Testis (tissue), 2 donors: ENCODE measurements at regions not wholly inside any gene's neighbourhood (a gene's known extent, or its start where the extent isn't known, plus 50 kb on each side); places are given as distances from the start of the nearest gene placed in this dataset.
A peak's percentile ranks its signal among the peaks of the same experiment; 100 is the strongest.

Source experiments
- DNase-seq: peaks from one replicate; pipeline ENCODE4 v3.0.0-alpha.2; 2019
- H3K27ac ChIP-seq, 2 donors: fragments of 200-600 bp; sonication (generic); one replicate each; pipeline ENCODE4 v1.5.1; 2019
- H3K27me3 ChIP-seq: fragments of 200-600 bp; sonication (generic); one replicate; pipeline ENCODE4 v1.5.1; 2019
- H3K36me3 ChIP-seq: fragments of 200-600 bp; sonication (generic); one replicate; pipeline ENCODE4 v1.5.1; 2017; ENCODE audit warnings: low read depth; ENCODE audit errors: missing control alignments
- H3K4me1 ChIP-seq: fragments of 200-600 bp; sonication (generic); one replicate; pipeline ENCODE4 v1.5.1; 2019
- H3K4me3 ChIP-seq, 2 donors: fragments of 200-600 bp; sonication (generic); one replicate each; pipeline ENCODE4 v1.5.1; 2017 to 2019
- H3K9me3 ChIP-seq: fragments of 200-600 bp; sonication (generic); one replicate; pipeline ENCODE4 v1.5.1; 2017
- CTCF ChIP-seq, 3 experiments: fragments of 450-650 bp in 2 of 3; fragments of 200-600 bp in 1 of 3; sonication (generic) in 1 of 3; IDR thresholded peaks; one replicate each; pipeline ENCODE4 v1.5.1; 2016 to 2019; ENCODE audit warnings: antibody characterized with exemption in 3 of 3, mild to moderate bottlenecking in 2 of 3, moderate library complexity in 1 of 3
- POLR2A ChIP-seq: fragments of 450-650 bp; IDR thresholded peaks from one replicate; pipeline ENCODE4 v1.6.1; 2017; ENCODE audit warnings: antibody characterized with exemption, mild to moderate bottlenecking, moderate library complexity
- WGBS, 2 donors: methylation state at CpG; one replicate each; pipeline ENCODE4 v1.1.5; 2018; 5-methylcytosine and 5-hydroxymethylcytosine counted together
- intact Hi-C: fragments of 100-400 bp; cut with DNase I; formaldehyde crosslinking; loops from one replicate; pipeline ENCODE4 v1.15.1; 2023; ENCODE audit warnings: low total_unique reads

GRCh38 chr12:58576081-58576480 is 344.2 kb downstream of the LRIG3 start:
- Histone ChIP-seq H3K27me3 (no peaks in the 10 kb centered on the region), H3K4me1 (no peaks in the 10 kb centered on the region), H3K4me3 (no peak overlapping the region), H3K27ac (no peak overlapping the region), H3K36me3 (no peaks in the 10 kb centered on the region), H3K9me3 (no peaks in the 10 kb centered on the region)
- intact Hi-C loops = no loop called here
- 72 to 75% methylated on average over 5 of the region's 5 CpGs for WGBS, 2 donors
- DNase-seq = no peak
- TF ChIP-seq POLR2A (no peak), CTCF (IDR thresholded peaks at IDR 0.05) (no peak)

DNA sequence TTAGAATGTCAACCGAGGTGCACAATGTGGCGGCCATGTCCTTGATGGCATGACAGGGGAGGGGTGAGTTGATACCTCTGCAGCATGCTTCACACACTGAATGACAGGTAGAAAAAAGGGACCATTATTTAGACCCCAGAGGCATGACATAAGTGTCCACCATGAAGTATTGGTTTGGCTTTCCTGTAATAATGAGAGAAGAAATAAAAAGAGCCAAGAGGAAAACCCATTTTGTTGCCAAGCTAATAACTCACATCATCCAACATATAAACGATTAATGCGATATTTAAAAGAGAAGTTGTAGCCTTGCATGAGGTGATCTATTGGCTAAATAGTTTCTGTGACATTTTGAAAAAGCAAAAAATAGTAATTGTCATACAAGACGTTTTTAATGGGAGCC is 343.4 kb downstream of the LRIG3 start:
- 78 to 81% methylated on average over 5 of the region's 5 CpGs for WGBS, 2 donors
- TF ChIP-seq POLR2A (no peak), CTCF (IDR thresholded peaks at IDR 0.05) (no peak)
- no peak overlapping the region for H3K27ac ChIP-seq

GRCh38 chr12:58580095-58580494 is 340.2 kb downstream of the LRIG3 start:
- Histone ChIP-seq H3K4me1 (no peaks in the 10 kb centered on the region), H3K27me3 (no peaks in the 10 kb centered on the region), H3K4me3 (no peak overlapping the region), H3K9me3 (no peaks in the 10 kb centered on the region), H3K27ac (no peak overlapping the region), H3K36me3 (no peaks in the 10 kb centered on the region)
- 93 to 95% methylated on average over 3 of the region's 3 CpGs for WGBS, 2 donors
- intact Hi-C loops = no loop called here
- no peak for TF ChIP-seq POLR2A
- no peak for TF ChIP-seq CTCF (IDR thresholded peaks at IDR 0.05)
- no peak for DNase-seq

More for the DNA sequence above, 343.4 kb downstream of the LRIG3 start:
- intact Hi-C loops = no loop called here
- no peaks in the 10 kb centered on the region for H3K36me3 ChIP-seq
- no peaks in the 10 kb centered on the region for H3K9me3 ChIP-seq
- H3K4me1 ChIP-seq = no peaks in the 10 kb centered on the region
- no peak overlapping the region for H3K4me3 ChIP-seq
- DNase-seq = no peak
- no peaks in the 10 kb centered on the region for H3K27me3 ChIP-seq

DNA sequence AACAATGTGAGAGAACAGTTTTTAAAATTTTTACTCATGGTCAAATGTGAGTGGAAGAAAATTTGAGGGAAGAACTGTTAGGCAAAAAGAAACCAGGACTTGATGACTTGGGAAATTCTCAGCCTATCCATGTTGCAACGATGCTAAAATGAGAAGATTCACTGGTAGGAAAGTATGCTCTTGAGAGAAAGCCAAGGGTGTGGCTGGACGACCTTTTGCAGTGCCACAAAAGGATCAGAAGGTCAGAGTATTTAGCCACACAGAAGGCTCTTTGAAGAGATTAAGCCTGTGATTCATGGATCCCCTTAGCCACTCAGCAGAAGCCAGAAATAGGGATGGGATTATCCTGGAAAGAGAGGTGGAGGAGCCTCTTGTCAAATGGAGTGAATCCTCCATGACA is 336.8 kb downstream of the LRIG3 start:
- intact Hi-C loops = no loop called here
- WGBS, 2 donors = 38 to 53% methylated on average over 2 of the region's 2 CpGs
- no peaks in the 10 kb centered on the region for H3K27me3 ChIP-seq
- no peaks in the 10 kb centered on the region for H3K9me3 ChIP-seq
- DNase-seq = no peak
- TF ChIP-seq POLR2A = no peak
- no peak for TF ChIP-seq CTCF (IDR thresholded peaks at IDR 0.05)
- no peaks in the 10 kb centered on the region for H3K36me3 ChIP-seq
- H3K4me1 ChIP-seq = no peaks in the 10 kb centered on the region
- H3K27ac ChIP-seq = peak overlapping the region in 1 of 2 donors; percentile 32
- H3K4me3 ChIP-seq = no peak overlapping the region

DNA sequence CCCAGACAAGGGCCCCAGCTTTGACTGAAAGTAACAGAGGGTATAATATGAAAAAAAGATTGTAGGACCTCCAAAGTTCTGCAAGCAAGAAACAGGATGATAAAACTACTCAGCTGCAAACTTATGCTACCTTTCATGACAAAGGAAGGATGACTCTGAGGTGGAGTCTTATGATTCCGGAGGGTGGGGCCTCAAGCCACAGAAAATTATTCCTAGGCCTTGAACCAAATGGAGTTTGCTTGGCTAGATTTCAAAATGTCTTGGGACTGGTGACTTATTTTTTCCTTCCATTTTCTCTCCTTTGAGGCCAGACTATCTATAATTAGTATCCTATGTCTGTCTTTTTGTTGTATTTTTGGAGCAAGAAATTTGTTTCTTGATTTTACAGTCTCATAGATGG is 336.4 kb downstream of the LRIG3 start:
- Histone ChIP-seq H3K27me3 (no peaks in the 10 kb centered on the region), H3K4me3 (no peak overlapping the region), H3K4me1 (no peaks in the 10 kb centered on the region), H3K27ac (peak overlapping the region in 1 of 2 donors; percentile 32), H3K36me3 (no peaks in the 10 kb centered on the region), H3K9me3 (no peaks in the 10 kb centered on the region)
- intact Hi-C loops = no loop called here
- DNase-seq = no peak
- 76 to 79% methylated on average over 1 of the region's 1 CpG for WGBS, 2 donors
- no peak for TF ChIP-seq POLR2A
- TF ChIP-seq CTCF (IDR thresholded peaks at IDR 0.05) = no peak
